ENCODE measurements at regions not wholly inside any gene's neighbourhood (a gene's known extent, or its start where the extent isn't known, plus 50 kb on each side); places are given as distances from the start of the nearest gene placed in this dataset.

DNA sequence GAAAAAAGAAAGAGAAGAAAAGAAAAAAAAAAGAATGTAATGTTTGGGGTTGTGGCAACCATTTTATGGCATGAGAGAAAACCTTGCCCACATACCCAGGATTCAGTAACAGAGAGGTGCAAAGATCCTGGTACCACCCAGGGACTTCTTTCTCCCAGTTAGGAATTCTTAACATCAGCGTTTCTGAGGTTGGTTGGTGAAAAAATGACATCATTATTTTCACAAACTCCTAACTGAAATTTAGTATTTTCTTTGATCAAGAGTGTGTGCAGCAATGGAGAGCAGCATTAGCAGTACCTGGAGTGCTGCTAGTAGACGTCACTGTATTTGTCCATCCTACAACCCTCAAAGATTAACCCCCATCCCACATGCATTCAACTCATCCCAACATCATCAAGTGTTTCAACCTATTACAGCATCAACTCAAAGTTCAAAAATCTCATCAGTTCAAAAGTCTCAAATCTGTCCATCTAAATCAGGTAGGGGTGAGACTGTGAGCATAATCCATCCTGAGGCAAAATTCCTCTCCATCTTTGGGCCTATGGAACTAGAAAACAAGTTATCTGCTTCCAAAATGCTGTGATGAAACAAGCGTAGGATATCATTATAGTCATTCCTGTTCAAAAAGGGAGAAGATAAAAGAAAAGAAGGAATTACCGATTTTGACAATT, 60.1 kb upstream of the MSX2 start:
- DNase-seq: no peak

DNA sequence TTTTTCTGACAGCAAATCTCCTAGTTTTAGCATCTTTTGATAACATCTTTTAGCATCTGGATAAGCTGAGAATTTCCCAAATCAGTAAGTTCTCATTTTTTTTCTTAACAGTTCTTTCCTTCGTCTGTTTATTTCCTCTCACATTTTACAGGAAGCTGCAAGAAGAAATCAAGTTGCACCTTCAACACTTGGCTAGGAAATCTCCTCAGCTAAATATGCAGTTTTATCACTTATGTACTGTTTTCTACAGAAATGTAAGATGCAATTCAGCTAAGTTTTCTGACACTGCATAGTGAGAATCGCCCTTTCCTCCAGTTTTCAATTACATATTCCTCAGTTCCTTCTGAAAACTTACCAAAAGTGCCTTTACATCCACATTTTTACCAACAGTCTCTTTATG, 59.0 kb upstream of the MSX2 start:
- no peak for DNase-seq

DNA sequence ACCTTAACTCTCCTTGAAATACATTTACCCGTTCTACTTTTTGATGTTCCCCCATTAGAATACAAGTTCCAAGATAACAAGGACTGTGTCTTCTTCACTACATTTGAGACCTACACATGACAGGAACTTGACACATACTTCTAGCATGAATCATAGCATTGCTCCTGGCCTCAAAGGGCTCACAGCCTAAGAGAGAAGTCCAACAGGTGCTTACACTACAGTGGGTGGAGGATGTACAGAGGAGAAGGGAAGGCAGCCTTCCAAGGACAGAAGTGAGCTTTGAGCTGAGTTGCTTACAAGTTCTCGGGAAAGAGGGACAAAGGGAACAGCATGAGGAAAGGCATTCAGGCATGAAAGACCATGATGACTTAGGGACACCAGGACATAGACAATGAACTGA, 56.9 kb upstream of the MSX2 start:
- no peak for DNase-seq

DNA sequence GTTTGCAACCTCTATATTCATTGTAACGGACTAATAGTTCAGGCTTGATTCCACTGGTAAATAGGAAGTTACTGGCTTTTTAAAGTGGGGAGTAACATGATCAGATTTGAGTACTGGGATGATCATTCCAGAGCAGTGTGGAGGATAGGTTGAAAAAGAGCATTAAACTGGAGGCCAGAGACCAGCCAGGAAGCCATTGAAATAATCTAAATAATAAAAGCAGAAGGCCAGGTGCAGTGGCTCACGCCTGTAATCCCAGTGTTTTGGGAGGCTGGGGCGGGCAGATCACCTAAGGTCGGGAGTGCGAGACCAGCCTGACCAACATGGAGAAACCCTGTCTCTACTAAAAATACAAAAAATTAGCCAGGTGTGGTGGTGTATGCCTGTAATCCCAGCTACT, 56.0 kb upstream of the MSX2 start:
- no peak for DNase-seq
